Left lung (tissue), 4 donors: ENCODE measurements at regions not wholly inside any gene's neighbourhood (a gene's known extent, or its start where the extent isn't known, plus 50 kb on each side); places are given as distances from the start of the nearest gene placed in this dataset.
A peak's percentile ranks its signal among the peaks of the same experiment; 100 is the strongest.

Experiments
- ATAC-seq: fragments of 200-7000 bp; cut with Tn5 transposase; one replicate; pipeline ENCODE4 v1.9.1; 2020; ENCODE audit warnings: moderate library complexity
- DNase-seq, 4 donors: peaks; one replicate each; pipeline ENCODE4 v3.0.0-alpha.2; 2013 to 2020
- H3K27ac ChIP-seq, 2 donors: fragments of 200-600 bp; sonication (generic) in 1 of 2; one replicate each; pipeline versions ENCODE4 v1.5.0 to v1.8.0; 2020 to 2021
- H3K27me3 ChIP-seq, 2 donors: fragments of 200-600 bp; sonication (generic) in 1 of 2; one replicate each; pipeline versions ENCODE4 v1.5.0 to v1.8.0; 2020 to 2021
- H3K36me3 ChIP-seq, 2 donors: fragments of 200-600 bp; sonication (generic) in 1 of 2; one replicate each; pipeline versions ENCODE4 v1.5.0 to v1.8.0; 2020 to 2021
- H3K4me1 ChIP-seq, 2 donors: fragments of 200-600 bp; one replicate each; pipeline ENCODE4 v1.8.0; 2021
- H3K4me3 ChIP-seq, 2 donors: fragments of 200-600 bp; sonication (generic) in 1 of 2; one replicate each; pipeline versions ENCODE4 v1.5.0 to v1.8.0; 2020 to 2021; ENCODE audit warnings: mild to moderate bottlenecking in 1 of 2
- H3K9me3 ChIP-seq, 2 donors: fragments of 200-600 bp; sonication (generic) in 1 of 2; one replicate each; pipeline versions ENCODE4 v1.5.0 to v1.8.0; 2020 to 2021
- intact Hi-C, 2 donors: fragments of 100-400 bp; cut with DNase I; formaldehyde crosslinking; loops; one replicate each; pipeline versions ENCODE4 v1.11.2 to v1.14.2; 2022
- TF ChIP-seq, protein P1 (sequence below), 2 donors: fragments of 200-600 bp; sonication (generic) in 1 of 2; IDR thresholded peaks; one replicate each; pipeline versions ENCODE4 v1.5.0 to v1.8.0; 2021; ENCODE audit warnings: antibody characterized with exemption in 2 of 2
- donor health status: DM: no; HTN: yes; CAD: no.
- donor health status: DM: no; HTN: no; CAD: no.

GRCh38 chr14:98886982-98887381 lies 385.0 kb downstream of the BCL11B start:
- Histone ChIP-seq H3K4me3 (no peak overlapping the region), H3K27me3 (no peaks in the 10 kb centered on the region), H3K4me1 (no peaks in the 10 kb centered on the region), H3K27ac (no peak overlapping the region), H3K36me3 (no peaks in the 10 kb centered on the region), H3K9me3 (no peaks in the 10 kb centered on the region)
- intact Hi-C loops, result no loop called here
- TF ChIP-seq, protein P1, sequence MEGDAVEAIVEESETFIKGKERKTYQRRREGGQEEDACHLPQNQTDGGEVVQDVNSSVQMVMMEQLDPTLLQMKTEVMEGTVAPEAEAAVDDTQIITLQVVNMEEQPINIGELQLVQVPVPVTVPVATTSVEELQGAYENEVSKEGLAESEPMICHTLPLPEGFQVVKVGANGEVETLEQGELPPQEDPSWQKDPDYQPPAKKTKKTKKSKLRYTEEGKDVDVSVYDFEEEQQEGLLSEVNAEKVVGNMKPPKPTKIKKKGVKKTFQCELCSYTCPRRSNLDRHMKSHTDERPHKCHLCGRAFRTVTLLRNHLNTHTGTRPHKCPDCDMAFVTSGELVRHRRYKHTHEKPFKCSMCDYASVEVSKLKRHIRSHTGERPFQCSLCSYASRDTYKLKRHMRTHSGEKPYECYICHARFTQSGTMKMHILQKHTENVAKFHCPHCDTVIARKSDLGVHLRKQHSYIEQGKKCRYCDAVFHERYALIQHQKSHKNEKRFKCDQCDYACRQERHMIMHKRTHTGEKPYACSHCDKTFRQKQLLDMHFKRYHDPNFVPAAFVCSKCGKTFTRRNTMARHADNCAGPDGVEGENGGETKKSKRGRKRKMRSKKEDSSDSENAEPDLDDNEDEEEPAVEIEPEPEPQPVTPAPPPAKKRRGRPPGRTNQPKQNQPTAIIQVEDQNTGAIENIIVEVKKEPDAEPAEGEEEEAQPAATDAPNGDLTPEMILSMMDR (IDR thresholded peaks at IDR 0.05), result no peak
- ATAC-seq, result no peak
- DNase-seq, result no peak

DNA sequence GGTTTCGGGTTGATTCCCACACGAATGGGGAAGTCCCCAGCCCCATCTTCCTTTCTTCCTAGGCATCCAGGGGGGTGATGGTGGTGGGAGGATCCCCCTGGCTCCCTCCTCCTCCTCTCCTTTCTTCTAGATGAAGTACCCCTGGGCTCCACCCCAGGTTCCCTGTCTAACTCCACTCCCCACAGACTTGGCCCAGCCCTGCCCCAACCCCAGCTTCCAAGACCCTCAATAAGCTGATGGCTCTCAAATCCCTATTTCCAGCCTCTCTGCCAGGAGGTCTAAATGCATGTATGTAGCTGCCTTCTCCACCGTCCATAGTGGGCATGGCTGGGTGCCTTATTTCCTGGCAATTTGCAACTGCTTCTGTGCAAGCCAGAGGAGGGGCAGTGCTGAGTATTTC lies 383.7 kb downstream of the BCL11B start:
- no peaks in the 10 kb centered on the region for H3K36me3 ChIP-seq
- DNase-seq (no peak), ATAC-seq (no peak)
- H3K27me3 ChIP-seq, result no peaks in the 10 kb centered on the region
- TF ChIP-seq, protein P1 (IDR thresholded peaks at IDR 0.05), result no peak
- no peaks in the 10 kb centered on the region for H3K4me1 ChIP-seq
- H3K27ac ChIP-seq, result no peak overlapping the region
- no peak overlapping the region for H3K4me3 ChIP-seq
- H3K9me3 ChIP-seq, result no peaks in the 10 kb centered on the region
- intact Hi-C loops, result no loop called here

DNA sequence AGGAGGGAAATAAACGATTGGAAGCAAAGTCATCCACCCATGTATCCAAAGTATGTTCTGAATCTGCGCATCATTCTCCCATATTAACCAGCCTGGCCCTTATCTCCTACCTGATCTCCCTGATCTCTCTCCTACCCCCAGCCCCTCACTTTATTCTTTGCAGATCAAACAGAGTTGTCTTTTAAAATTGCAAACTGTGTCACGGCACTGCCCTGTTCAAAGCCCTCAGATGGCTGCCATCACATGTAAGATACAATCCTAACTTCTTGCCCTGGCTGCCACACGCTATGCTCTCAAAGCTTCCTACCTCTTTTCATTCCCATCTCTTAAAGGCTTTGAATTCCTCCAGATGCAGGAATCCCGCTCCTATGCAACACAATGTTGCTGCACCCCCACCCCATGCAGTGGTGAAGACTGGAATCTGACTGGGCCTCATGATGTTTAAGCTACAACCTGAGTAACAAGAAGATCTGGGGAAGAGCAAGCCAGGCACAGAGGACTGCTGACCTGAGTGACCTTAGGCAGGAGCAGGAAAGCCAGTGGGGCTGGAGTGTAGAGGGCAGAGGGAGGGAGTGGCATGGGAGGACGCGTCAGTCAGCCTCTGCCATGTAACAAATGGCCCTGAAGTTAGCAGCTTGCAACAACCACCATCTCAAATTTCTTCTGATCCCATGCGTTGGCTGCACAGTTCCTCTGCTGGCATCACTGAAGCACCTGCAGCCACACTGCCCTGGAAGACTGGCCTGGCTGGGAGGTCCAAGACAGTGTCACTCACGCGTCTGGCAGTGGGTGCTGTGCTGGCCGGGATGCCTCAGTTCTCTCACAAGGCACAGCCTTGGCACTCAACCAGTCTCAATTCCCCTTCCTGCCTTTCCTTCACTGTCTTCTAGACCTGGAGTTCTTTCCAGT lies 382.8 kb downstream of the BCL11B start:
- Histone ChIP-seq H3K27me3 (no peaks in the 10 kb centered on the region), H3K36me3 (no peaks in the 10 kb centered on the region), H3K4me3 (no peak overlapping the region), H3K9me3 (no peaks in the 10 kb centered on the region), H3K27ac (no peak overlapping the region), H3K4me1 (no peaks in the 10 kb centered on the region)
- ATAC-seq (no peak), DNase-seq (no peak)
- intact Hi-C loops, result no loop called here
- TF ChIP-seq, protein P1 (IDR thresholded peaks at IDR 0.05), result no peak

DNA sequence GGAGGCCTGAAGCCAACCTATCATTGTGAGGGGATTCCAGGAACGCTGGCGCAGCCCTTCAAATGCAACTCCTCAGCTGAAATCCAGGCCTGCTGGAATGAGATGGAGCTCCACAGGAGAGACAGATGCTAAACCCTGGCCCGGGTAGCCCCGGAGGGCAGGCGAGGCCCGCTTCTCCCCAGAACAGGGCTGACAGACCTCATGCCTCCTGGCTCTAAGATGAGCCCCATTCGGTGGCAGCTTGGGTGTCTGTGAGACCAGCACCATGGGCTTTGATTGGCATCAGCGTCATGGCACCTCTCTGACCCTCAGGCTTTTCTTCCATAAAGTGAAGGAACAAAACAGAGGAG lies 382.2 kb downstream of the BCL11B start:
- Histone ChIP-seq H3K36me3 (no peaks in the 10 kb centered on the region), H3K4me1 (no peaks in the 10 kb centered on the region), H3K9me3 (no peaks in the 10 kb centered on the region), H3K27me3 (no peaks in the 10 kb centered on the region), H3K4me3 (no peak overlapping the region), H3K27ac (no peak overlapping the region)
- intact Hi-C loops, result no loop called here
- ATAC-seq (no peak), DNase-seq (no peak)
- TF ChIP-seq, protein P1 (IDR thresholded peaks at IDR 0.05), result no peak

DNA sequence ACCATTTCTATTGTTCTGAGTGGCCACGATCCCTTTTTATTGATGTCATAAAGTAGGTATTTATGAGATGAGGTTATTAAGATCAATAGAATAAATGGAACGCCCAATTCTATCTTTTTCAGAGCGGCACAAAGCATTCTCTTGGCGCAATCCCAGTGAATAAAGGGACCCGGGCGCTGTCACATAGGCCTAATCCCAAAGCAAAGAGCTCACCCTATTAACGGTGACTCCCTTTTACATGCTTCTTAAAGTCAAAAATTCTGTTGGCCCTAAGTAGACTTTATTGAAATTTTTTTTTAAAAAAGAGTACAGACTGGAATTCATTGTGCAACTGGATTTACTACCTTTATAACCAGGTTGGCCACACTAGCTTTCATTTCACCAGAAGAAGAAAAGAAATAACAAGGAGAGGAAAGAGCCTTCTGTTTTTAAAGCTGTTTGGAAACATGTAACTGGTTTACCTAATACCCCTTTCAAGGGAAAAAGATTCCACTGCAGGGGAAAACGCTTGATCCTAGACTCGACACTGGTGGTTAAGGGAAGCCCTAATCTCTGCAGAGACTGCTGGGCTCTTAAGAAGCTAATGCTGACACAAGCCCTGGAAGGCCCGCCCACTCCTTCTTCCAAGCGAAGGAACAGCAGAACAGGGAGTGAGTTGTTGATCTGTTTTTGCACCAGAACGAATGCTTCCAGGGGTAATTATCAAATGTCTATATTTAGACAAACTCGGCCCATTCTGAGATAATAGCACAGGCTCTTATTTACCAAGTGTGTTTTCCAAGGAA lies 381.2 kb downstream of the BCL11B start:
- no peaks in the 10 kb centered on the region for H3K27me3 ChIP-seq
- H3K36me3 ChIP-seq, result no peaks in the 10 kb centered on the region
- ATAC-seq, result peak; percentile 34
- DNase-seq, result no peak
- H3K4me1 ChIP-seq, result no peaks in the 10 kb centered on the region
- intact Hi-C loops, result no loop called here
- H3K27ac ChIP-seq, result no peak overlapping the region
- H3K9me3 ChIP-seq, result no peaks in the 10 kb centered on the region
- H3K4me3 ChIP-seq, result no peak overlapping the region
- TF ChIP-seq, protein P1 (IDR thresholded peaks at IDR 0.05), result no peak
